Right lobe of liver (tissue), 6 donors: ENCODE measurements at regions not wholly inside any gene's neighbourhood (a gene's known extent, or its start where the extent isn't known, plus 50 kb on each side); places are given as distances from the start of the nearest gene placed in this dataset.
"Not testable (repeated sequence)": the region's sequence is repeated elsewhere in the genome, so short reads cannot be mapped to it uniquely, and the experiment has no call there.

Experiments
- ATAC-seq, 4 donors: fragments of 200-7000 bp; cut with Tn5 transposase; one replicate each; pipeline ENCODE4 v1.9.1; 2020; ENCODE audit warnings: mild to moderate bottlenecking in 4 of 4, moderate library complexity in 4 of 4
- DNase-seq, 3 donors: peaks; one replicate each; pipeline ENCODE4 v3.0.0-alpha.2; 2020
- H3K27ac ChIP-seq, 3 donors: fragments of 200-600 bp; one replicate each; pipeline ENCODE4 v1.8.0; 2022
- H3K27me3 ChIP-seq, 2 donors: fragments of 200-600 bp; one replicate each; pipeline ENCODE4 v1.8.0; 2022
- H3K36me3 ChIP-seq, 4 donors: fragments of 200-600 bp; sonication (generic) in 1 of 4; one replicate each; pipeline versions ENCODE4 v1.5.1 to v1.8.0; 2017 to 2022; ENCODE audit warnings: control low read depth in 1 of 4
- H3K4me1 ChIP-seq, 4 donors: fragments of 200-600 bp; sonication (generic) in 1 of 4; one replicate each; pipeline versions ENCODE4 v1.5.1 to v1.8.0; 2017 to 2022; ENCODE audit warnings: control low read depth in 1 of 4
- H3K4me3 ChIP-seq, 3 donors: fragments of 200-600 bp; one replicate each; pipeline ENCODE4 v1.8.0; 2022
- H3K9me3 ChIP-seq, 4 donors: fragments of 200-600 bp; sonication (generic) in 1 of 4; one replicate each; pipeline versions ENCODE4 v1.5.1 to v1.8.0; 2017 to 2022; ENCODE audit warnings: control low read depth in 1 of 4
- POLR2A ChIP-seq: fragments of 450-650 bp; IDR thresholded peaks from one replicate; pipeline ENCODE4 v1.6.1; 2017; ENCODE audit warnings: antibody characterized with exemption, mild to moderate bottlenecking
- WGBS: methylation state at CpG from one replicate; pipeline ENCODE4 v1.1.6; 2018; ENCODE audit warnings: low coverage, low lambda C conversion rate; ENCODE audit not compliant: insufficient coverage; ENCODE audit errors: missing lambda C conversion rate; 5-methylcytosine and 5-hydroxymethylcytosine counted together
- intact Hi-C, 2 donors: fragments of 100-400 bp; cut with DNase I; formaldehyde crosslinking; loops; one replicate each; pipeline versions ENCODE4 v1.11.2 to v1.14.1; 2022
- TF ChIP-seq, protein P1 (sequence below), 4 donors: fragments of 200-600 bp in 3 of 4; fragments of 450-650 bp in 1 of 4; IDR thresholded peaks; one replicate each; pipeline versions ENCODE4 v1.5.1 to v1.8.0; 2016 to 2022; ENCODE audit warnings: antibody characterized with exemption in 4 of 4, mild to moderate bottlenecking in 2 of 4
- donor health status: DM: no; HTN: yes; CAD: no.
- donor health status: DM: no; HTN: no; CAD: no.
- donor health status: DM: no; HTN: no; CAD: no.
- donor health status: DM: no; HTN: yes; CAD: no.
- donor health status: DM: no; HTN: yes; CAD: no.

GRCh38 chr11:80700386-80700785 is 1259.6 kb upstream of the TENM4 start:
- Histone ChIP-seq H3K4me3 (no peak overlapping the region), H3K27me3 (no peaks in the 10 kb centered on the region), H3K4me1 (no peaks in the 10 kb centered on the region), H3K27ac (no peak overlapping the region), H3K36me3 (no peaks in the 10 kb centered on the region), H3K9me3 (no peaks in the 10 kb centered on the region)
- no peak for DNase-seq
- 71% methylated on average over 4 of the region's 4 CpGs for WGBS
- TF ChIP-seq, protein P1, sequence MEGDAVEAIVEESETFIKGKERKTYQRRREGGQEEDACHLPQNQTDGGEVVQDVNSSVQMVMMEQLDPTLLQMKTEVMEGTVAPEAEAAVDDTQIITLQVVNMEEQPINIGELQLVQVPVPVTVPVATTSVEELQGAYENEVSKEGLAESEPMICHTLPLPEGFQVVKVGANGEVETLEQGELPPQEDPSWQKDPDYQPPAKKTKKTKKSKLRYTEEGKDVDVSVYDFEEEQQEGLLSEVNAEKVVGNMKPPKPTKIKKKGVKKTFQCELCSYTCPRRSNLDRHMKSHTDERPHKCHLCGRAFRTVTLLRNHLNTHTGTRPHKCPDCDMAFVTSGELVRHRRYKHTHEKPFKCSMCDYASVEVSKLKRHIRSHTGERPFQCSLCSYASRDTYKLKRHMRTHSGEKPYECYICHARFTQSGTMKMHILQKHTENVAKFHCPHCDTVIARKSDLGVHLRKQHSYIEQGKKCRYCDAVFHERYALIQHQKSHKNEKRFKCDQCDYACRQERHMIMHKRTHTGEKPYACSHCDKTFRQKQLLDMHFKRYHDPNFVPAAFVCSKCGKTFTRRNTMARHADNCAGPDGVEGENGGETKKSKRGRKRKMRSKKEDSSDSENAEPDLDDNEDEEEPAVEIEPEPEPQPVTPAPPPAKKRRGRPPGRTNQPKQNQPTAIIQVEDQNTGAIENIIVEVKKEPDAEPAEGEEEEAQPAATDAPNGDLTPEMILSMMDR (IDR thresholded peaks at IDR 0.05) = no peak
- TF ChIP-seq POLR2A = no peak
- no peak for ATAC-seq
- intact Hi-C loops = no loop called here

DNA sequence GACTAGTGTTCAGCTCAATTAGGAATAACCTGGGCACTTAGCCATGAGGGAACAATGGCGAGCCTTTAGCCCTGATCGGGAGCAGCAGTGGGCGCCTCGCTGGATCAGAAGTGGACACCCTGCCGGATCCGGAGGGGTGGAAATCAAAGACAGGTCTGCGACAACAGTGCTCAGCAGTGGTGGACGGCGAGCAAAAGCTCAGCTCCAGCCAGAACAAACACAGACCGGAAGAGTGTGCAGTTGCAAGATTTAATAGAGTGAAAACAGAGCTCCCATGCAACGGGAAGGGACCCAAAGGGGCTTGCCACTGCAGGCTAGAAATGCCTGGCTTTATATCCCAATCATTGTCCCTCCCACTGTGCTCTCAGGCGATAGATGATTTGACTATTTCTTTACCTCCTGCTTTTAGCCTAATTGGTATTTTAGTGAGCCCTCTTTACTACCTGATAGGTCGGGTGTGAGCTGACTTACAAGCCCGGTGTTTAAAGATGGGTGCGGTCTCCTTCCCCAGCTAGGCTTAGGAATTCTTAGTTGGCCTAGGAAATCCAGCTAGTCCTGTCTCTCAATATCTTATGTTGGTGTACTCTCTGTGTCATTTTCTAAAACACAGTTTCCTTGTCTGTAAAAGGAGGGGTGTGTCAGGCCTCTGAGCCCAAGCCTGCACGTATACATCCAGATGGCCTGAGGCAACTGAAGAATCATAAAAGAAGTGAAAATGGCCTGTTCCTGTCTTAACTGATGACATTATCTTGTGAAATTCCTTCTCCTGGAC is 1258.8 kb upstream of the TENM4 start:
- H3K27me3 ChIP-seq, DNase-seq, H3K4me3 ChIP-seq, H3K36me3 ChIP-seq, H3K27ac ChIP-seq, ATAC-seq, H3K9me3 ChIP-seq, intact Hi-C loops, H3K4me1 ChIP-seq: not testable (repeated sequence)
- WGBS = 49% methylated on average over 11 of the region's 16 CpGs

GRCh38 chr11:80698637-80699036 is 1257.8 kb upstream of the TENM4 start:
- Histone ChIP-seq H3K9me3 (no peaks in the 10 kb centered on the region), H3K27me3 (no peaks in the 10 kb centered on the region), H3K4me1 (no peaks in the 10 kb centered on the region), H3K36me3 (no peaks in the 10 kb centered on the region), H3K27ac (no peak overlapping the region), H3K4me3 (no peak overlapping the region)
- TF ChIP-seq, protein P1 (IDR thresholded peaks at IDR 0.05) = no peak
- no peak for TF ChIP-seq POLR2A
- intact Hi-C loops = no loop called here
- DNase-seq (no peak), ATAC-seq (no peak)
- 44% methylated on average over 1 of the region's 1 CpG for WGBS

- Histone ChIP-seq H3K36me3 (no peaks in the 10 kb centered on the region), H3K4me3 (no peak overlapping the region), H3K9me3 (no peaks in the 10 kb centered on the region), H3K27ac (no peak overlapping the region), H3K4me1 (no peaks in the 10 kb centered on the region), H3K27me3 (no peaks in the 10 kb centered on the region)
- TF ChIP-seq, protein P1 (IDR thresholded peaks at IDR 0.05) = no peak
- TF ChIP-seq POLR2A = no peak
- ATAC-seq (no peak), DNase-seq (no peak)
- intact Hi-C loops = no loop called here
Measured at GRCh38 chr11:80694385-80694784, 1253.6 kb upstream of the TENM4 start.

- 38% methylated on average over 2 of the region's 2 CpGs for WGBS
- H3K9me3 ChIP-seq = no peaks in the 10 kb centered on the region
- no peak for DNase-seq
- no peak overlapping the region for H3K4me3 ChIP-seq
- TF ChIP-seq, protein P1 (IDR thresholded peaks at IDR 0.05) = no peak
- no peak for TF ChIP-seq POLR2A
- H3K27me3 ChIP-seq = no peaks in the 10 kb centered on the region
- H3K27ac ChIP-seq = no peak overlapping the region
- ATAC-seq = no peak
- H3K4me1 ChIP-seq = no peaks in the 10 kb centered on the region
- intact Hi-C loops = no loop called here
- H3K36me3 ChIP-seq = no peaks in the 10 kb centered on the region
Measured at GRCh38 chr11:80687941-80688340, 1247.1 kb upstream of the TENM4 start.
